Heart left ventricle (tissue), 13 donors: ENCODE measurements at regions not wholly inside any gene's neighbourhood (a gene's known extent, or its start where the extent isn't known, plus 50 kb on each side); places are given as distances from the start of the nearest gene placed in this dataset.

Source experiments
- POLR2A ChIP-seq, 2 donors: fragments of 450-650 bp; IDR thresholded peaks; one replicate each; pipeline ENCODE4 v1.6.1; 2017; ENCODE audit warnings: antibody characterized with exemption in 2 of 2, mild to moderate bottlenecking in 2 of 2, moderate library complexity in 2 of 2
- TF ChIP-seq, protein P1 (sequence below), 12 donors: fragments of 200-600 bp; sonication (generic) in 4 of 12; IDR thresholded peaks; one replicate each; pipeline versions ENCODE4 v1.5.0 to v1.8.0; 2018 to 2022; ENCODE audit warnings: antibody characterized with exemption in 12 of 12, mild to moderate bottlenecking in 5 of 12
- donor health status: ischemic (EF 13 %, LVEDD 7.1; RV severe dilation, severe dysfunction).
- donor health status: DM: no; HTN: yes; CAD: no.
- donor health status: DM: no; HTN: no; CAD: no.
- donor health status: ischemic (EF 25% LVEDD 6.9; RV normal size, moderate dysfunction).
- donor health status: ischemic (EF 25% LVEDD 5.7; RV mildly dilated, moderate dysfunction).
- donor health status: ischemic (EF 35%, LVEDD 5.7; RV mildly dilated, moderate dysfunction).
- donor health status: nonischemic (EF 11% LVEDD 7.7; RV severe dilation, severe dysfunction).
- donor health status: DM: yes; HTN: yes; CAD: no.
- donor health status: PGD.
- donor health status: ischemic (EF 29% LVEDD 5.4; RV normal size, mild dysfunction).
- donor health status: nonischemic (EF 23%, LVEDD 6.1; RV moderate dilation, normal function).

DNA sequence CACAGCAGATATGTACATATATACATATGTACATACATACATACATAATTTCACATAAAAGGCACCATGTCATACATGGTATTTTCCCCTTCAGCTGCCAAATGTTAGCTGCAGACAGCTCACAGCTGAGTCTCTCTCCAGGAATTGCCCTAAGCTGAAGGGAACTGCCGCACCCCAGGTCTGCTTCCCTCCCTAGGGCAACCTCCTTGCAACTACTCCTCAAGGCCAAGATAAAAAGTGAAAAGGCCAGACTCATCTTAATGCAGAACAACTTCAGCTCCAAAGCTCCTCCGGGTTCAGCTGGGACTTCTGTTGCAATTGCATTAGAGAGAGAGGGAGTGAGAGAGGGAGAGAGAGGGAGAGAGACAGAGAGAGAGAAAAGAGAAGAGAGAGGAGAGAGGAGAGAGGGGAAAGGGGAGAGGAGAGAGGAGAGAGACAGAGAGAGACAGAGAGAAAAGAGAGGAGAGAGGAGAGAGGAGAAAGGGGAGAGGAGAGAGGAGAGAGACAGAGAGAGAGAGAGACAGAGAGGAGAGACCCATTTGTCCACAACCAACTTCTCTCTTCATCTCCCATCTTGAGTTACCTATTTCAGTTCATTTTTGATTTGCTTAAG lies 143.4 kb upstream of the HES1 start:
- TF ChIP-seq POLR2A (IDR thresholded peaks at IDR 0.05), result no peak
- TF ChIP-seq, protein P1, sequence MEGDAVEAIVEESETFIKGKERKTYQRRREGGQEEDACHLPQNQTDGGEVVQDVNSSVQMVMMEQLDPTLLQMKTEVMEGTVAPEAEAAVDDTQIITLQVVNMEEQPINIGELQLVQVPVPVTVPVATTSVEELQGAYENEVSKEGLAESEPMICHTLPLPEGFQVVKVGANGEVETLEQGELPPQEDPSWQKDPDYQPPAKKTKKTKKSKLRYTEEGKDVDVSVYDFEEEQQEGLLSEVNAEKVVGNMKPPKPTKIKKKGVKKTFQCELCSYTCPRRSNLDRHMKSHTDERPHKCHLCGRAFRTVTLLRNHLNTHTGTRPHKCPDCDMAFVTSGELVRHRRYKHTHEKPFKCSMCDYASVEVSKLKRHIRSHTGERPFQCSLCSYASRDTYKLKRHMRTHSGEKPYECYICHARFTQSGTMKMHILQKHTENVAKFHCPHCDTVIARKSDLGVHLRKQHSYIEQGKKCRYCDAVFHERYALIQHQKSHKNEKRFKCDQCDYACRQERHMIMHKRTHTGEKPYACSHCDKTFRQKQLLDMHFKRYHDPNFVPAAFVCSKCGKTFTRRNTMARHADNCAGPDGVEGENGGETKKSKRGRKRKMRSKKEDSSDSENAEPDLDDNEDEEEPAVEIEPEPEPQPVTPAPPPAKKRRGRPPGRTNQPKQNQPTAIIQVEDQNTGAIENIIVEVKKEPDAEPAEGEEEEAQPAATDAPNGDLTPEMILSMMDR (IDR thresholded peaks at IDR 0.05), result no peak
